CD1c-positive myeloid dendritic cell (primary cell): ENCODE measurements at regions not wholly inside any gene's neighbourhood (a gene's known extent, or its start where the extent isn't known, plus 50 kb on each side); places are given as distances from the start of the nearest gene placed in this dataset.

Experiments
- DNase-seq: peaks from one replicate; pipeline ENCODE4 v3.0.0-alpha.2; 2016; ENCODE audit errors: extremely low spot score

- no peak for DNase-seq
Measured at GRCh38 chr10:30118590-30118989, 59.2 kb upstream of the JCAD start.

- no peak for DNase-seq
Measured at GRCh38 chr10:30117812-30118501, 58.6 kb upstream of the JCAD start.

- no peak for DNase-seq
Measured at GRCh38 chr10:30116041-30116491, 56.7 kb upstream of the JCAD start.

GRCh38 chr10:30115626-30115940, 56.2 kb upstream of the JCAD start:
- no peak for DNase-seq

- DNase-seq, result no peak
Measured at GRCh38 chr10:30114881-30115625, 55.7 kb upstream of the JCAD start.

GRCh38 chr10:30114401-30114800, 55.0 kb upstream of the JCAD start:
- no peak for DNase-seq

GRCh38 chr10:30111340-30112022, 52.1 kb upstream of the JCAD start:
- no peak for DNase-seq
